Adipocyte (in vitro differentiated cells): ENCODE measurements at regions not wholly inside any gene's neighbourhood (a gene's known extent, or its start where the extent isn't known, plus 50 kb on each side); places are given as distances from the start of the nearest gene placed in this dataset.

ENCODE experiments used
- DNase-seq: peaks from one replicate; pipeline ENCODE4 v3.0.0-alpha.2; 2015; ENCODE audit warnings: low read depth
- H3K27me3 ChIP-seq: replicated peaks from 2 replicates; pipeline ENCODE4 v1.7.0; 2013; ENCODE audit warnings: mild to moderate bottlenecking, low read length, moderate library complexity; ENCODE audit not compliant: control insufficient read depth, insufficient read depth
- H3K36me3 ChIP-seq: 2 replicates; pipeline ENCODE4 v1.7.0; 2013; ENCODE audit warnings: low read length, mild to moderate bottlenecking, moderate library complexity; ENCODE audit not compliant: control insufficient read depth, insufficient read depth, severe bottlenecking
- H3K4me1 ChIP-seq: 2 replicates; pipeline ENCODE4 v1.7.0; 2013; ENCODE audit warnings: mild to moderate bottlenecking, low read length, moderate library complexity; ENCODE audit not compliant: control insufficient read depth, insufficient read depth
- H3K4me3 ChIP-seq: 2 replicates; pipeline ENCODE4 v1.7.0; 2013; ENCODE audit warnings: mild to moderate bottlenecking, low read length, moderate library complexity
- H3K9ac ChIP-seq: 2 replicates; pipeline ENCODE4 v1.7.0; 2013; ENCODE audit warnings: mild to moderate bottlenecking, low read length, moderate library complexity
- H3K9me3 ChIP-seq: 2 replicates; pipeline ENCODE4 v1.7.0; 2013; ENCODE audit warnings: mild to moderate bottlenecking, low read length, moderate library complexity; ENCODE audit not compliant: control insufficient read depth

DNA sequence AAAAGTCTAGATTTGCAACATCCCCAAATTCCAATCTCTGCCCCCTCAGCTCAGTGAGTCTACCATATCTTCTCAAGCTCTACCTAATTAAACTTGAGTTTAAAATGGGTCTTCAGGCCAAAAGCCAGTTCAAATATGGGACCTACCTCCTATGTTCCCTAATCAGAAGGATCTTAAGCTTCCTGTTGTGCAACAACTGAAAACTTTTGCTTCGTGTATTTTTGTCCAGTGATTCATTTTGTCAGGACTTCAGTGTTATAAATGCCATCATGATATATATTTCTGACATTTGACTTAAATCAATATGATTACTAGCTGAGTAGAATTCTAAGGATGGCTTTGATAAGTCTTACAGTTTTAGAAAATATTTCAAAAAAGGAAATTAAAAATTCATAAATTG is 622.6 kb upstream of the PTCHD4 start:
- Histone ChIP-seq H3K4me3 (no peak overlapping the region), H3K4me1 (peaks cover 29% of the 10 kb centered on the region), H3K9me3 (peaks cover 14% of the 10 kb centered on the region), H3K36me3 (no peaks in the 10 kb centered on the region), H3K9ac (no peak overlapping the region), H3K27me3 (no peaks in the 10 kb centered on the region)
- peak; percentile 68 for DNase-seq

DNA sequence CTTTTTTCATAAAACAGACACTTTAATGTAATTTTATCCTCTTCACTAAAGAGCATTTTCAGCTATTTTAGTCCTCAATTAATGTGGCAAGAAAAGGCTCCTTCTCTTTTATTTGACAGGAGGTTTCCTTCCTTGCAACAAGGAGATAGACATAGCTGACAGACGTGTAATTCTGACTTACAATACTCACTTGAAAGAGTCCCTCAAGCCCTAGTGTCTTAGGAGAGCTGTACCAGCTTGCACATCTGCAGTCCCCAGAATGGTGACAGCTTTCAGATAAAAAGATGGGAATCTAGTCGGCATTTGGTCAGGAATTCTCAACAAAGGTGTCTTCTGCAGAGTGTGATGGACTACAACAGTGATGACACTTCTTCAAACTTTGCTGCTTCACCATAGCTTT is 603.7 kb upstream of the PTCHD4 start:
- H3K36me3 ChIP-seq, result no peaks in the 10 kb centered on the region
- no peaks in the 10 kb centered on the region for H3K27me3 ChIP-seq
- no peak for DNase-seq
- no peak overlapping the region for H3K9ac ChIP-seq
- no peaks in the 10 kb centered on the region for H3K9me3 ChIP-seq
- no peaks in the 10 kb centered on the region for H3K4me1 ChIP-seq
- H3K4me3 ChIP-seq, result no peak overlapping the region

DNA sequence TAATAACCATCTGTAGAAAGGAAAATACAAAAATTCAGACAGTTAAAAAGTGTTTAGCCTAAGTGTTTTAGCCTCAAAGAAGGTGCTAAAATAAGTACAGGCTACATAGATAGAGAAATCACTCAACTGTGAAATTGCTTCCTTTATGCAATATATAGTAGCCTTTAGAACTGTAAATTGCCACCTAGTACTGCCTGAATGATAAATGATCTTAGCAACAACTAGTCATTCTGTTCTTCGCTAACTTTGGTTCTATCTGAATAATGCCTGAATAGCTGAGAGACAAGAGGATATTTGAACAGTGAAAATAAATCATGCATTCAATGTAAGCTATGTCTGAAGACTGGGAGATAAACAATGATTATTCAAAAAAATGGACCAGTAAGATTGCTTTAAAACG is 603.3 kb upstream of the PTCHD4 start:
- Histone ChIP-seq H3K4me3 (no peak overlapping the region), H3K36me3 (no peaks in the 10 kb centered on the region), H3K27me3 (no peaks in the 10 kb centered on the region), H3K9ac (no peak overlapping the region), H3K4me1 (no peaks in the 10 kb centered on the region), H3K9me3 (no peaks in the 10 kb centered on the region)
- no peak for DNase-seq

DNA sequence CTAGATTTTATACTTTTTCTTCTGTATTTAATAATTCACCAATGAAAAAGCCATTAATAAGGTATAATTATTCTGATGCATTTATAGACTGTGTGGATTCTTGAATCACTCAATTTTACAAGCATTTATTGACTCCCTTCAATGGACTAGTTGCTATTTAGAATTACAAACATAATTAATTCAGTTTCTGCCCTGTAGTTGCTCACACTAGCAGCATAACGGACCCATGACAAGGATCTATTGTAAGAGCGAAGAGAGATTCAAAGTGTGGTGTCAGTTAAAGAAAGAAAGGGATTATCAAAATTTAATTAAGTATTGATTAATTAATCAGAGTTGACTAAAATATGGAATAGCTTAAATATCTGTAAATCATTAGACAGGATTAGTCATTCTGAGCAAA is 602.6 kb upstream of the PTCHD4 start:
- Histone ChIP-seq H3K4me1 (no peaks in the 10 kb centered on the region), H3K9ac (no peak overlapping the region), H3K27me3 (no peaks in the 10 kb centered on the region), H3K36me3 (no peaks in the 10 kb centered on the region), H3K9me3 (no peaks in the 10 kb centered on the region), H3K4me3 (no peak overlapping the region)
- no peak for DNase-seq

DNA sequence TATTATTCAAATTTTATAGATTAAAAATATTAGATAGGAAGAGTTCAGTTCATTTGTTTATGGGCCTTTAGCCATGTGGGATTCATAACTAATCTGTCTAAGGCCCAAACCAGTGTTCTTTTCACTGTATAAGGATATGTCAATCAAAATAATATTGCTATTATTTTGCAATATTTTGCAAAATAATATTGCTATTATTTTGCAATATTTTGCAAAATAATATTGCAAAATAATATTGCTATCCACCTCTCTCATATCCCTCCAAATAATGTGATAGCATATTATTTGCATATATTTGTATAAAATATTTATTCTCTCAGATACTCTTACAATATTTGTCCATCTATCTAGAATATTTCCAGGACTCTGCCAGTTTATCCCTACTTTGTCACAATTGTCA is 595.3 kb upstream of the PTCHD4 start:
- Histone ChIP-seq H3K9me3 (no peaks in the 10 kb centered on the region), H3K9ac (no peak overlapping the region), H3K36me3 (no peaks in the 10 kb centered on the region), H3K4me1 (no peaks in the 10 kb centered on the region), H3K27me3 (no peaks in the 10 kb centered on the region), H3K4me3 (no peak overlapping the region)
- no peak for DNase-seq

DNA sequence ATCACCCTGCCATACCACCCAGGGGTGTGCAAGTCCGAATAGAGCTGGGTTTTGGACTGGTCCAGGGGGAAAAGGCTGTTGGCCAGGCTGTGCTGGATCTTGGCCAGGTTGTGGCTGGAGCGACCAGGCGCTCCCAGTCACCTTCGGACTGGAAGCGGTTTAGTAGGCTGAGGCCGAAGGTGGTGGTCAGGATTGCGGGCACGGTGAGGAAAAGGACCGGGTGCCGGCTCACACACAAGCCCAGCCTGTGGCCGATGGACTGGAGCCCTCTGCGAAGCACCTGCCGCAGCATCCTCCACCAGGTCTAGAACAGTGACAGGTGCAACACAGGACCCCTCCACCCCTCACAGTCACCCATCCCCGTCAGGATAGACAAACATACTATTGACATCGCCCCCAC is 590.6 kb upstream of the PTCHD4 start:
- no peaks in the 10 kb centered on the region for H3K36me3 ChIP-seq
- H3K9ac ChIP-seq, result no peak overlapping the region
- no peaks in the 10 kb centered on the region for H3K9me3 ChIP-seq
- no peak overlapping the region for H3K4me3 ChIP-seq
- no peaks in the 10 kb centered on the region for H3K27me3 ChIP-seq
- H3K4me1 ChIP-seq, result peaks cover 8% of the 10 kb centered on the region
- no peak for DNase-seq

DNA sequence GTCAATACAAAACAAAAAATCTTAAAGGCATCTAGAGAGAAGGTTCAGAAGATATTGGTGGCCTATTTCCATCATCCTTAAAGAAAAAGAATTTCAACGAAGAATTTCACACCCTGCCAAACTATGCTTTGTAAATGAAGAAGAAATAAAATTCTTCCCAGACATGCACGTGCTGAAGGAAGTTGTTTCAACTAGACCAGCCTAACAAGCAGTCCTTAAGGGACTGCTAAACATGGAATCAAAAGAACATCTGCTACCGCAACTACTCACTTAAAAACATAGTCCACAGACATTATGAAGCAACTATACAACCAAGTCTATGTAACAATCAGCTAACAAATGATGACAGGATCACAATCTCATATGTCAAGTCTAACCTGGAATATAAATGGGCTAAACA is 584.9 kb upstream of the PTCHD4 start:
- Histone ChIP-seq H3K4me1 (peaks cover 8% of the 10 kb centered on the region), H3K4me3 (no peak overlapping the region), H3K9ac (no peak overlapping the region), H3K36me3 (no peaks in the 10 kb centered on the region), H3K27me3 (no peaks in the 10 kb centered on the region), H3K9me3 (peaks cover 17% of the 10 kb centered on the region)
- no peak for DNase-seq

DNA sequence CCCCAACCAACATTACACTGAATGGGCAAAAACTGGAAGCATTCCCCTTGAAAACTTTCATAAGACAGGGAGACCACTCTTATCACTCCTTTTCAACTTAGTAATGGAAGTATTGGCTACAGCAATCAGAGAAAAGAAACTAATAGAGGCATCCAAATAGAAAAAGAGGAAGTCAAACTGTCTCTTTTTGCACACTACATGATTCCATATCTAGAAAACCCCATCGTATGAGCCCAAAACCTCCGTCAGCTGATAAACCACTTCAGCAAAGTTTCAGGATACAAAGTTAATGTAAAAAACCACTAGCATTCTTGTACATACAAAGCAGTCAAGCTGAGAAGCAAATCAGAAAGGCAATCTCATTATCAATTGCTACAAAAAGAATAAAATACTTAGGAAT is 580.4 kb upstream of the PTCHD4 start:
- Histone ChIP-seq H3K9me3 (peaks cover 38% of the 10 kb centered on the region), H3K9ac (no peak overlapping the region), H3K4me1 (no peaks in the 10 kb centered on the region), H3K27me3 (no peaks in the 10 kb centered on the region), H3K4me3 (no peak overlapping the region), H3K36me3 (no peaks in the 10 kb centered on the region)
- no peak for DNase-seq

DNA sequence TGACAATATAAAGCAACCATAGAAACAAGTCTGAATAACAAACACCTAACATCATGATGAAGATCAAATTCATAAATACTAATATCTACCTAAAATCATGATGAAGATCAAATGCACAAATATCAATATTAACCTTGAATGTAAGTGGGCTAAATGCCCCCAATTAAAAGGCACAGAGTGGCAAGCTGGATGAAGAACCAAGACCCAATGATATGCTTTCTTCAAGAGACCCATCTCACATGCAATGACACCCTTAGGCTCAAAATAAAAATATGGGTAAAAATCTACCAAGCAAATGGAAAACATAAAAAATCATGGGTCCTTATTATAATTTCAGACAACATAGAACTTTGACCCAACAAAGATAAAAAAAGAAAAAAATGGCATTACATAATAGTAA is 578.5 kb upstream of the PTCHD4 start:
- no peak for DNase-seq
- H3K4me3 ChIP-seq, result no peak overlapping the region
- H3K27me3 ChIP-seq, result no peaks in the 10 kb centered on the region
- H3K36me3 ChIP-seq, result no peaks in the 10 kb centered on the region
- H3K9me3 ChIP-seq, result peaks cover 34% of the 10 kb centered on the region
- no peak overlapping the region for H3K9ac ChIP-seq
- no peaks in the 10 kb centered on the region for H3K4me1 ChIP-seq

DNA sequence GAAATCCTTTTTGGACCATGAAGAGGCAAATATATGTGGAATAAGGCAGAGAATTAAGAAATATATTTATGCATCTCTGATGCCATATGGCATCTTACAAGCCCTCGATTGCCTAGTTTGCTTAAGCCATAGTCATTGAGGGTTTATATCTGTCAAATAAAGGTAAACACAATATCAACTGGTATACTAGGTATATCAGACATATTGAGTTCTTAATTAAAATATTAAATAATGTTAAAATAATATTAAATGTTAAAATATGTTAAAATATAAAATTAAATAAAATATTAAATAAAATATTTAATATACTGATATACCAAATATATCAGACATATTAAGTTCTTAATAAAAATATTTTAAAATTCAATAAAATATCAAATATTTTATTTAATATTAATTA is 567.4 kb upstream of the PTCHD4 start:
- Histone ChIP-seq H3K27me3 (no peaks in the 10 kb centered on the region), H3K36me3 (no peaks in the 10 kb centered on the region)

DNA sequence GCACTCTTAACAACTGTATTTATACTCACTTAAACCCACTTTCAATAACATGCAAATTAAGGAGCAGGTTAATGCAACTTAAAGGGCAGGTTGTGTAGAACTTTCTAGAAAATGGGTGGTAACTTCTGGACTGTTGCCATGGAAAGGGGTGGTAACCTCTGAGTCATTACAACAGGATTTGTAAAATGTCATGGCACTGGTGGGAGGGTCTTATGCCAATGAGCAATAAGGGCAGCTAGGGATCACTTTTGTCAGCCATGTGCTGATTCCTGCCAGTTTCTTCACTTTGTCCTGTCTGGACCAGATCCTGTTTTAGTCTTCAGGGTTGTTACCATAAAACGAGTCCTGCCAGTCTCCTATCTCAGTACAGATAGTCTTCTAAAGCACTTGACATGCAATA is 560.5 kb upstream of the PTCHD4 start:
- H3K27me3 ChIP-seq, result no peaks in the 10 kb centered on the region
- no peak overlapping the region for H3K9ac ChIP-seq
- no peaks in the 10 kb centered on the region for H3K36me3 ChIP-seq
- no peaks in the 10 kb centered on the region for H3K9me3 ChIP-seq
- no peaks in the 10 kb centered on the region for H3K4me1 ChIP-seq
- no peak for DNase-seq
- H3K4me3 ChIP-seq, result no peak overlapping the region

More for the DNA sequence above, 567.4 kb upstream of the PTCHD4 start:
- Histone ChIP-seq H3K4me3 (no peak overlapping the region), H3K9ac (no peak overlapping the region), H3K4me1 (no peaks in the 10 kb centered on the region), H3K9me3 (no peaks in the 10 kb centered on the region)
- DNase-seq, result no peak

DNA sequence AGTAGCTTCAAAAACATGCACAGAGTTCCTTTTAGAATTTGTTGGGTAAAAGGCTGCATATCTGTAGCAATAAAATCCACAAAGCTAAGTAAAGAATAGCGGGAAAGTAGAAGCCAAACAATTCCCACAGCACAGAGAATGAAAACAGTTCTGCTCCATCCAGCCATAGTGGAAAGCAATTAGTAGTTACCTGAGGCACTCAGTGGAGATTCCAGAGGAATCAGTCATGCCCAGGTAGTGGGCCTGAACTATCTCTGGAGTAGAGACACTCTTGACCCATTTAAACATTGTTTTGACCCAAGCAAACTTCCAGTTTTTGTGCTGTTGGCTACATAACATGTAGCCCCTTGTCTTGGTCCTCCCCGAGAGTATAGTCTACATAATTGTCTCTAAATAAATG is 559.5 kb upstream of the PTCHD4 start:
- DNase-seq, result no peak
- no peaks in the 10 kb centered on the region for H3K36me3 ChIP-seq
- no peaks in the 10 kb centered on the region for H3K4me1 ChIP-seq
- no peaks in the 10 kb centered on the region for H3K27me3 ChIP-seq
- no peaks in the 10 kb centered on the region for H3K9me3 ChIP-seq
- no peak overlapping the region for H3K9ac ChIP-seq
- no peak overlapping the region for H3K4me3 ChIP-seq
